Stimulated activated CD8-positive, alpha-beta memory T cell treated with anti-CD3 and anti-CD28 coated beads, Interleukin-4, amount 100 ng/mL, for 4 hours (primary cell): ENCODE measurements at regions not wholly inside any gene's neighbourhood (a gene's known extent, or its start where the extent isn't known, plus 50 kb on each side); places are given as distances from the start of the nearest gene placed in this dataset.

Source experiments
- DNase-seq, 2 donors: peaks; one replicate each; pipeline ENCODE4 v3.0.0-alpha.2; 2020; ENCODE audit warnings: low read depth in 2 of 2, low spot score in 1 of 2

DNA sequence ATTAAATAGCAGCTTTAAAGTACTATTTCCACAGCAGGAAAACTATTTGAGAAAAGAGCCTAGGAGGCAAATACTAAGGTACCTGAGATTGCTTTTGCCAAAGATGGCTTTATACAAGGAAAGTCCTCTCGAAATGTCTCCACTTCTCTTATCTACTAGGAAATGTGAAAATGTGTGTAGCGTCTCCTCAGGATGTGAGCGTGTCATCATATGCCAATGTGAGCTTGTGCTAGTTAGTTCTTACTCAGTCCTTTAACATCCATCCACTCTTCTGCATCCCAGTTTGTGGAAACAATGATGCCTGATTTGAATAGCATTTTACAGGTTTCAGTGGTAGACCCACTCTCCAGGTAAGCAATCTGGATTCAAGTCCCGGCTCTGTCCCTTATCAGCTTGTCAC lies 421.0 kb downstream of the DYNC2H1 start:
- DNase-seq = no peak

DNA sequence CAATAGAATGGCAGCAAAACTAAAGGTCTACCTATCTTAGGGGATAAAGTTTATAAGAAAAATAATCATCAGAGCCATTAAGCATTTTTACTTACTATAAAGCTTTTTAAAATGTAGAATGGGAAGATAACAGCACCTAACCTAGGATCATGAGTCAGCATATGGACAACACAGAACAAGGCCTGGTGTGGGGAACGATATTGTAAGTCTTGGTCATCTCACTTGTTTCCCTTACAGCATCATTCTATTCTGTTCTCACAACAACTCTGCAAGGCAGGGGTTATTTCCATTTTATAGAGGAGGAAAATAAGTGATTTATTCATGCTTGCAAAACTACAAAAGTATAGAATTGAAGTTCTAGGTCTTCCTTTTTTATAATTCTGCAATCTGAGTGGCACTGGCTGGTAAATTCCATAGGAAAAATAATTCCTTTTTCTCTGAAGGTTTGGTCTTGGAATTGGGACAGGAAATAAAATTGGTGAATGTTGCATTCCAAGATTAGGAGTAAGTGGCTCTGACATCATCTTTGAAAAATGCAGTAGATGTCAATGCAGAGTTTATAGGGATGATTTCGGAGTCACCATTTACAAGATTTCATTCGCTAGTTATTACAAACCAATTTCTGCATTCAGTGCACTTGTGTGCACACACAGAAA lies 423.0 kb downstream of the DYNC2H1 start:
- no peak for DNase-seq

DNA sequence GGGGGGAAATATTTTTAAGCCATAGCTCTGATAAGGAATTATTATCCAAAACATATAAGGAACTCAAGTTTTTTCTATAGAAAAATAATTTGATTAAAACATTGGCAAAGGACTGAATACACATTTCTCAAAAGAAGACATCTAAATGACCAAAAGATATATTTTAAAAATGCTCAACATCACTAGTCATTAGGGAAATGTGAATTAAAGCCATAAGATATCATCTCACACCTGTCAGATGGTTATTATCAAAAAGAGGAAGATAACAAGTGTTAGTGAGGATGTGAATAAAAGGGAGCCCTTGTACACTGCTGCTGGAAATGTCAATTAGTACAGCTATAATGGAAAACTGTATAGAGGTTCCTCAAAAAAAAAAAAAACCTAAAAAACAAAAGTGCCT lies 425.0 kb downstream of the DYNC2H1 start:
- no peak for DNase-seq

DNA sequence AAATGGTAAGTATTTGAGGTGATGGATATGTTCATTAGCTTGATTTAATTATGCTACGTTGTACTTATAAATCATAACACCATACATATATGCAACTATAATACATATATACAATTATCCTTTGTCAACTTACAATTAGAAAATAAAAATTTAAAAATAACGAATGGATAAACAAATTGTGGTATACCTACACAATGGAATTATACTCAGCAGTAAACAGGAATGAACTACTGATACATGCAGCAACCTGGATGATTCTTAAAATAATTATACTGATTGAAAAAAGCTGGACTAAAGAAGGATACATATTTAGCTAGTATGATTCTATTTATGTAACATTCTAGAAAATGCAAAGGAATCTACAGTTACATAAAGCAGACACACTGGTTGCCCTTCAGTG lies 425.7 kb downstream of the DYNC2H1 start:
- no peak for DNase-seq

DNA sequence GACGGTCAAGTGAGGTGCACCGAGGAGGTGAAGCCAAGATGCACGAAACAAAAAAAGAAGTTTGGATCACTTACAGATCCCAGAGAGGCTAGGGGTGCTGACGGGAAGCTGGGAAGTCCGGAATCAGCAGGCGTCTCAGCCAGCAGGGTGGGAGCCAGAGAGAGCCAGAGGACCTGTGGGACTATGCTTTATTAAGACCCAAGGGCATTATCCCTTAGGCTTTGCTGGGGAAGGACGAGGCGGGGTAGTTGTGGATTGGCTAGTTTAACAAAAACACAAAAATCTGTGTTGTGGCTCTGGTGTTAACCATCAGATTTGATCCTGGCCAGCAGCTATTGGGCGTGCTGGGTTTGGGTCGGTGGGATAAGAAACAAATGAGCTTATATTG lies 427.1 kb downstream of the DYNC2H1 start:
- no peak for DNase-seq

GRCh38 chr11:103537904-103538502 lies 428.8 kb downstream of the DYNC2H1 start:
- no peak for DNase-seq

GRCh38 chr11:103539166-103539565 lies 429.9 kb downstream of the DYNC2H1 start:
- DNase-seq = no peak

DNA sequence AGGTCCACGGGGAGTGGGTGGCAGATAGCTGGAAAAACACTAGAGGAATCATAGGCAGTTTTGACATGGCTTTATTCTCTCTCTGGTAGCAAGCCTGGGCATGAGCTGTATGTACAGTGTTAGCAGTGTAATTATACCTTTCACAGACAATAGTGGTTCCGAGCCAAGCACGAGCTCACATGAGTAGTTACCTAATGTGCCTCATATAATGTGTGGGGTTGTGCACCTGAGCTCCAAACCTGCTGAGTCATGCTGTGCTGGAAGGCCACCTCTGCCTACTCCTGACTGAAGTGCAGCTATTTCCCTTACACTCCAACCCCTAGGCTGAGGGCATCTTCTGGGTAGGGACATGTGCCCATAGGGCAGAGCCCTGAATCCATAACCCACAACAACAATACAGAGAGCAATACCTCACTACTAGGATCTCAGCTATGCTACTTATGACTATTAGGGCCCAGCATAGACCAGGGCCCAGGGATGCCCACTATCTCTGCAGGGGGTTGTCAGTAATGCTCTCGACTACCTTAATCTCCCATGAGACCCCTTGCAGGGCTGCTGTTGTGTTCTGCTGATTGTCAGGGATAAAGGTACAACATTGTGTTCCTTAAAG lies 432.1 kb downstream of the DYNC2H1 start:
- DNase-seq = no peak

GRCh38 chr11:103542851-103543250 lies 433.6 kb downstream of the DYNC2H1 start:
- DNase-seq = no peak

GRCh38 chr11:103543456-103543855 lies 434.2 kb downstream of the DYNC2H1 start:
- no peak for DNase-seq

DNA sequence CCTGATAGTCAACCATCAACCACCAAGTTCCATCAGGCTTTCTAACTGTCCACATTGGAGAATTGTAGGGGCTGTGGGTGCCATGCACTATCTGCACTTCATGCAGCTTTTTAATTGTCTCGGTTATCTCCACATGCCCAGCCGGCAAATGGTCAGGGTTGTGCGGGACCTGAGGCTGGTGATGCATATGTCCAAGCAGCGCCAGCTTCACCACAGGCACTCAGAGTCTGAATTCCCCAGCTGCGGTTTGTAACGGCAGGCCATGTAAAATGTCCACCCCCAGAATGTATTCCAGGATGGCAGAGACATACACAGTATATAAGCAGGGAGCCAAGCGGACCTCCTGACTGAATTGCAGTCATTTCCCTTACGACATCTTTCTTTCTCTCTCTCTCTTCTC lies 435.6 kb downstream of the DYNC2H1 start:
- no peak for DNase-seq

- DNase-seq = no peak
Observed at GRCh38 chr11:103545551-103545950, 436.3 kb downstream of the DYNC2H1 start.

DNA sequence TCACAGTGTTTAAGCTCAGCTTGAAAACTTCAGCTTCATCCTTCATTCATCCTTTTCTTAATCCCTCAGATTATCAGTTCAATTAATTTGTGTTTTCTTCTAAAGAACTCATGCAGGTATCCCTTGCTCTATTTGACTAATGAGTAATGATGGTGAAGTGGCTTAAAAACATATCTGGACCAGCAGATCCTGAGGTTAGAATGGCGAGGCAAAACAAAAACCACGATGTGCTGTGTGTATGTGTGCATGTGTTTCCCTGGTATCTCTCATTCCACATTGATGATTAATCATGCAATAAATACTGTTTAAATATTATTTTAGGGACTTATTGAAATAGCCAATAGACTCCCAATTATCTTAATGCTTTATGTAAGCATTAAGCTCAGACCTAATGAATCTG lies 437.0 kb downstream of the DYNC2H1 start:
- DNase-seq = no peak

GRCh38 chr11:103547024-103547423 lies 437.8 kb downstream of the DYNC2H1 start:
- DNase-seq = no peak

- no peak for DNase-seq
Observed at GRCh38 chr11:103547691-103548090, 438.5 kb downstream of the DYNC2H1 start.

GRCh38 chr11:103548838-103549237 lies 439.6 kb downstream of the DYNC2H1 start:
- no peak for DNase-seq

DNA sequence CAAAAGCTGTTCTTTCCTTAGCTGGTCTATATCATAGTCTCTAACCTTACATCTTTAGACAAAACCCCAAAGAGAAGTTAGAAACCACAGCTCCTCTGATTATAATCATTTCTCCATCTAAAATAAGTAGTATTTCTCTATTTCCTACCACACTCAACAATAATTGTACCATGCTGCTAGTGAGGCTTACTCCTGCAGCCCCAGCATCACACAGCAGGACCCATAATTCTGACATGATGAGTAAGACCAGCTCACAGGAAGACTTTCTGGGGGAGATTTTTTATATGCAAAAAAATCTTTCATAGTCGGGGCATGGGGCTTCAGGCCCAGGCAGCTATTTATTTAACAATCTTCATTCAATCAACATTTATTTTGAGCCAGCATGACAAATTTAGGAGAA lies 441.6 kb downstream of the DYNC2H1 start:
- DNase-seq = no peak

DNA sequence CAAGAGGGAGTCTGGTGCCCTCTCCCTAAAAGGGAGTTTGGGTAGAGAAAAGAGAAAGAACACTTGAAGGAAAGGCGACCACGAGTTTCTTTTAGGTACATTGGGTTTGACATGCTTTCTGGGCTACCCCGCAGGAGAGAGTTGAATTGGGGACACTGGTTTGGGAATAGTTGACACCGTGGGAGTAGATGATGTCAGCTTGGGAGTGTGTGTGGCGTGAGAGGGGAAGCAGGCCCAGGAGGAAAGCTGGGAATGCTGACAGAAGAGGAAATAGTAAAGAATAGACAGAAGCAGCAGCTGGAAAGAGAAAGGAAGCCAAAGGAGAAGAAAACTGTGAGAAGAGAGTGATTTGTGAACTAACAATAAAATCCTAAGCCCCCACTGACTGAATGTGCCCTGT lies 442.9 kb downstream of the DYNC2H1 start:
- DNase-seq = no peak

- DNase-seq = no peak
Observed at GRCh38 chr11:103556171-103556570, 446.9 kb downstream of the DYNC2H1 start.

DNA sequence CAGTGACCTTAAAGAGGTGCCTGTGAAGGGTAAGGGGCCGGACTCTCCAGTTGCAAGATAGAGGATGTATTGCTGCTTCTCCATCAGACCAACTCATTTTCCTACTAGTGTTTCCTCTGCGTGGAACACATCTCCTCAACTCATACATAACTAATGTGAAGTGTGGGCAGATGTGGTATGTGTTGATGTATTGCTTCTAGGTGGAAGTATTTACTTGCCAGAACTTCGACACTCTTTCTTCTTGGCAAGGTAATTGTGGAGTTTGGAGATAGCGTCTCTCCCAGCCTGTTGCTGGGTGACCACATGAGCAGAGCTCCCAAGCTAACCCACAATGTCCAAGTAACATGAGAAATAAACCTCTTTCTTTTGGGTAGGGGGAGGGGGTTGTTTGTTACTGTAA lies 456.9 kb downstream of the DYNC2H1 start:
- DNase-seq = no peak

- DNase-seq = no peak
Observed at GRCh38 chr11:103581760-103582159, 454.7 kb upstream of the DDI1 start.

GRCh38 chr11:103582351-103582909 lies 454.0 kb upstream of the DDI1 start:
- DNase-seq = no peak

DNA sequence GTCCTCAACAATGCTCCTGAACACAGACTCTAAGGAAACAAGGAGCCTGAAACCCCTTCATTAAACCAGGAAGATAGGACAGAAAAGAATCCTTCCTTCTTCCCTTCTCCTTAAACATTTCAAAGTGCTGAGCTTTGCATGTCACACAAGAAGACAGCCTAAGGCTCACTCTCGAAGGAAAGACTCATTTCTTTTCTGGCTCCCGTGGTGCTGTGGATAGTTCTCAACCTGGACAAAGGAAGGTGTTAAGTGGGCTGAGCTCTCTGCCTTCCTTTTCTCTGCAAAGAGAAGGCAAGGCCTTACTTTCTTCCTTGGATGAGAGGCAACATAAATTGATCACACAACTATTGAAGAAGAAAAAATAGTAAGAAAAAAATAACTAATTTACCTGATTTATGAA lies 452.4 kb upstream of the DDI1 start:
- DNase-seq = no peak
